Hypothalamus (tissue), 51 donors: ENCODE measurements at regions not wholly inside any gene's neighbourhood (a gene's known extent, or its start where the extent isn't known, plus 50 kb on each side); places are given as distances from the start of the nearest gene placed in this dataset.
"Not testable (repeated sequence)": the region's sequence is repeated elsewhere in the genome, so short reads cannot be mapped to it uniquely, and the experiment has no call there.

Experiments
- DNase-seq, 51 donors: peaks; one replicate each; lab custom pipeline; 2025; lab: John Stamatoyannopoulos, UW

DNA sequence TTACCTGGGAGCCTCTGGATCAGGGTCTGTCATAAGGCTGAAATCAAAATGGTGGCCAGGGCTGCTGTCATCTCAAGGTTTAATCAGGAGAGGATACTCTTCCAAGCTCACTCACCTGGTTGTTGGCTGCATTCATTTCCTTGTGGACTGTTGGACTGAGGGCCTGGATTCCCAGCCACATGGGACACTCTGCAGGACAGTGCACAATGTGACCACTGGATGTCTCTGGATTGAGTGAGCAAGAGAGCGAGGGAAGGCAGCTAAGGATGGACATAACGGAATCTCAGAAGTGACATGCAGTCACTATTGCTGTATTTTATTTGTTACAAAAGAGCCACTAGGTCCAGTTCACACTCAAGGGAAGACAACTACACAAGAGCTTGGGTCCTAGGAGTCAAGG lies 229.1 kb downstream of the S1PR1 start:
- no peak for DNase-seq

DNA sequence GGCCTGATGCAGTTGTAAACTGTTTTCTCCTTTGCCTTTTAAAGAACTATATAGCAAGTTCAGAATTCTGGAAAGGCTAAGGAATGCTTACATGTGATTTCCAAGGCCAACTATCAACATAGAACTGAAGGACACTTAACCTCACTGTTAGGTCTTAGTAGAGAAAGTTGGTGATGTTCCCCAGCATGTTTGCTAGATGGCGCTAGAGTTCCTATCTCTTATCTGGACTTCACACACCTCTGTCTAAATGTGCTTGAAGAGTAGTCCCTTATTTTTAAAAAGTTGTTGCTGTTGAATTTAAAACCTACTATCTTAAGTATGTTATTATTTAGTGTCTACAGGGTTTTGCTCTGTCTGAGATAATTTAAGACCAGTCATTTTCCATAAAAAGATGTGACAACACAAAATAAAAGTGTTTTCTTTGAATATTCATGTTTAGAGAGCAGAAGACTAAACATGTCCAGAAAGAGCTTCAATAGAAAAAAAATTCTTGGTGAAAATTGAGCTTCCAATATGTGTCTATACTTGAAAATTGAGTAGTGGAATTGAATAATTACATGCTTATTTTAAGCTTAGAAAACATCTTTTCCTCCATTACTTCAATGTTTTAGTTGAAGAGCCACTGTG lies 237.3 kb downstream of the S1PR1 start:
- no peak for DNase-seq

DNA sequence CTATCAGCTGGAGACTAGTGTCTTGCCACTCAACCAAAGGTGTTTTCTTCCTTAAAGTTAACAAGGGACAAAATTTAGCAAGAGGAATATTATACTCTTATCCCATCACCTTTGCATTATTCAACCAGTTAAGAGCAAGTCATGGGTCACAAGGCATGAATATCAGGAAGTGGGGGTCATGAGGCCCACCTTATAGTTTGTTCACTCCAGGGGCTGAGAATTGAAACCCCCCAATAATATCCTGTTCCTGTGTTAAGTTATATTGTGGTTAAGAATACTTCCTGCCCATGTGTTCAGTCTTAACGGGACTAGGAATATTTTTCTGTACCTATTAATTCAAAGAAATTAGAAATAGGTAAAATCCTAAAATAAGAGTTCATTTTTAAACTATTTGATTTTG lies 239.7 kb downstream of the S1PR1 start:
- DNase-seq = no peak

DNA sequence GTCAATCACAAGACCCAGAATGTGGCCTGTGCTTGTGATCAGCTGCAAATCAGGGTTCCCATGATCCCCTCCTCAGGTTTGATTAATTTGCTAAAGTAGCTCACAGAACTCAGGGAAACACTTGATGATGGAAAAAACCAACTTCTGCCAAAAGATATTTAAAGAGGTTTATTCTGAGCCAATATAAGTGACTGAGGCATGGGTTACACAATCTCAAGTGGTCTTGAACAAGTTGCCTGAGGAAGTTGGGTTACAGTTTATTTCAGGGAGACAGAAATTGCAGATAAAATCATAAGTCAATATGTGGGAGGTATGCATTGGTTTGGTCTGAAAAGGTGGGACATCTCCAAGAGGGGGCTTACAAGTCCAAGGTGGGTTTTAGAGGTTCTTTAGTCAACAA lies 243.1 kb downstream of the S1PR1 start:
- no peak for DNase-seq

DNA sequence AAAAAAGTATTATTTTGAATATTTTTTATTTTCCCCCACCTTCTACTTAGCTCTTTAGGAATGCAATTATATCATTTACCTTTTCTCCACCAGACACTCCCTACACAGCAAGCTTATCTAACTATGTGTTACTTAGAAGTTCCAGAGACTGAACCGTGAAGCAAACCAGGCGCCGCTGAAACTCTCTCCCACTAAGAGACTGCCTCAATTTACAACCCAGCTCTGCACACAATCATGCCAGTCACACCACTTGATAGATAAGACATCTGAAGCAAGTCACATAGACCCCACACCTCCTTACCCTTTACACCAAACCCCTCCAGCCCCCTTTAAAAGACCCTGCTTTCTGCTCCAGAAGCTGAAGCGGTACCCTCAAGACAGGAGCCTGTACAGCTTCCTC lies 245.5 kb downstream of the S1PR1 start:
- no peak for DNase-seq

DNA sequence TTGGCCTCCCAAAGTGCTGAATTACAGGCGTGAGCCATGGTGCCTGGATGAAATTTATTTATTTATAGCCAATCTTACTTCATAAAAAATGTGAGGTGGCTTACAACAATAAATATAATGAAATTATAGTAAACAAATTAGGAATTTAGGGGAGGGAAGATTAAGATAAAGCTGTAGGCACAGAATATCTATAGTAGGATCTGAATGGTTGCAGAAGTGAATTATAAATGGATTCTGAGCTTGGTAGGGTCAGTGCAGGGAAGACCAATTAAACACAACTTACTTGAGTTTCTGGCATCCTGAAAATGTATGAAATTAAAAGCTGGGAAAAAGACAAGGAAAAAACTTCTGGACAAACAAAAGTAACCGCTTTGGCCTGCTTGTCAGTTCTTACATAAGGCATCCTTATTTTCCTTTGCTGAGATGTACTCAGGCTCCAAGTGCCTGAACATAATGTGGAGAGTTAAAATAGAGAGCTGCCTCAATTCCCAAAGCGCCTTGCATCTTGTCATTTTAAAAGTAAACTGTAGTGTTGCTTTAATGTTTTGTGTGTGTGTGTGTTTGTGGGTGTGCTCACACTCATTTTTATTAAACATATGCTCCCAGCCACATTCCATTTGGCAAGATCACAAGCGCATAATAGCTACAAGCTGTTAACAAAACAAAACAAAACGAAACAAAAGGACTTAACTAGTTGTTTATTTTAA lies 247.3 kb downstream of the S1PR1 start:
- DNase-seq = no peak

DNA sequence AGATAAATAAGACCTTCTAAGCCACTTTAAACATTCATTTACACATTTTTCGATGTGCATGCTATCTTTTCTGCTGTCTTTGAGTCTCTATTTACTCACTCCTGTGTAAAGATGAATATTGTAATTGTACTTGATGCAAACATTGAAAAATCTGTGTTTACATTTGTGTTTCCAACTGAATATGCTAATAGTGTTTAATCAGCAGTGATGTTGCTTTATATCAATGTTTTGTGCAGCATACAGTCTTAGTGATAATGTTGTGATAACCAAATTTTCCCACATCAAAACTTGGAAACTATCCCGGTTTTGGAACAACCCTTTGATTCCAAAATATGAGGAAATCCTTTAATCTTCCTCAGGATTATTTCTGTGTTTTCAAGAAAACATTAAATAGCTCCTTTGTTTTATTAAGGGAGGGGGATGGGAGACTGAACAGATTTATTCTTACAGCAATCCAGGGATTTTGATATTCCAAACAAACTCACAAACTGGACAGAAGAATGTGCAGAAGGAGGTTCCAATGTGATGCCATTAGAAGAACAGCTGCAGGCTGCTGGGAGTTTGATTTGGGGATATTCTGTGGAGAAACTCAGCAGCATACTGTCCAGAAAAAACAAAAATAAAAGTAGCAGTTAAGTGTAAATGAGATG lies 248.0 kb downstream of the S1PR1 start:
- no peak for DNase-seq

DNA sequence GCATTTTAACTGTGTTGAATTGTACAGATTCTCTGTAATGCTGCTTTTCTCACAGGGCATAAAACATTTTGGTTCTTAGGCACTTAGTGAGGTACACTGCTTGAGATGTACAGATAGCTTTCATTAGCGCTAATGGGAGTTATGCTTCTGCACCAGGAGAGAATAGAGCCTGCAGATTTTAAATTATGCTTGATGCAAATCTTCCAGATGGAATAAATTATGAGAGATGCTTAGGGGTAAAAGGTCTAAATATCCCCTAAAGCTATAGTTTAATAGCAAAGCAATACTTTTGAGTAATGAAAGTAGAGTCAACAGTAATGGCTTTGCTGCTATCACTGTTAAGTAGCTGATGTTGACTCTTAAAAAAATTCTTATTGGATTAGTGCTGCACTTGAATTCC lies 248.9 kb downstream of the S1PR1 start:
- DNase-seq = no peak

DNA sequence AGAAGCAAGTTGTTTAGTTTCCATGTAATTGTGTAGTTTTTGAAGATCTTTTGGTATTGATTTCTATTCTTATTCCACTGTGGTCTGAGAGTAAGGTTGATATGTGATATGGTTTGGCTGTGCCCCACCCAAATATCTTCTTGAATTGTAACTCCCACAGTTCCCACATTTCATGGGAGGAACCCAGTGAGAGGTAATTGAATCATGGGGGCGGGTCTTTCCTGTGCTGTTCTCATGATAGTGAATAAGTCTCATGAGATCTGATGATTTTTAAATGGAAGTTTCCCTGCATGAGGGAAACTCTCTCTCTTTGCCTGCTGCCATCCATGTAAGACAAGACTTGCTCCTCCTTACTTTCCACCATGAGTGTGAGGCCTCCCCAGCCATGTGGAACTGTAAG lies 255.3 kb downstream of the S1PR1 start:
- DNase-seq = not testable (repeated sequence)

DNA sequence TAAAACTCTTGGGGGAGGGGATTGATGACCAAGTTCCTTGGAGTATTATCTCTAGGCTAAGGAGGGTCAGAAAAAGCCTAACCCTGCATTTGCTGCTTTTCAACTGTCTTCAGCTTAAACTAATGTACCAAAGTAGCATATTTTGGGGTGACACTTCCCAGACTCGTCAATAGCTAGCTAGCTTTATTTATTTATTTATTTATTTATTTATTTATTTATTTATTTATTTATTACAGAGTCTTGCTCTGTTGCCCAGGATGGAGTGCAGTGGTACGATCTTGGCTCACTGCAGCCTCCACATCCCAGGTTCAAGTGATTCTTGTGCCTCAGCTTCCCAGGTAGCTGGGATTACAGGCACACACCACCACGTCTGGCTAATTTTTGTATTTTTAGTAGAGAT lies 257.1 kb downstream of the S1PR1 start:
- DNase-seq = not testable (repeated sequence)

DNA sequence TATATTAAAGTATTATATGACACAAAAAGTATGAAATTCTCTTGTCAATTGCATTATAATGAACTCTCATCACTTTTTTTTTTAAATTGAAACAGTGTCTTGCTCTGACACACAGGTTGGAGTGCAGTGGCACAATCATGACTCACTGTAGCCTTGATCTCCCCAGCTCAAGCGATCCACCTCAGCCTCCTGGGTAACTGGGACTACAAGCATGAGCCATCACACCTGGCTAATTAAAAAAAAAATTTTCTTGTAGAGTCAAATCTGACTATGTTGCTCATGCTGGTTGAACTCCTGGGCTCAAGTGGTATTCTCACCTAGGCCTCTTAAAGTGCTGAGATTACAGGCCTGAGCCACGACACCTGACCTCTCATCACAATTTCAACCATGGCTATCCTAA lies 259.3 kb downstream of the S1PR1 start:
- DNase-seq = no peak

DNA sequence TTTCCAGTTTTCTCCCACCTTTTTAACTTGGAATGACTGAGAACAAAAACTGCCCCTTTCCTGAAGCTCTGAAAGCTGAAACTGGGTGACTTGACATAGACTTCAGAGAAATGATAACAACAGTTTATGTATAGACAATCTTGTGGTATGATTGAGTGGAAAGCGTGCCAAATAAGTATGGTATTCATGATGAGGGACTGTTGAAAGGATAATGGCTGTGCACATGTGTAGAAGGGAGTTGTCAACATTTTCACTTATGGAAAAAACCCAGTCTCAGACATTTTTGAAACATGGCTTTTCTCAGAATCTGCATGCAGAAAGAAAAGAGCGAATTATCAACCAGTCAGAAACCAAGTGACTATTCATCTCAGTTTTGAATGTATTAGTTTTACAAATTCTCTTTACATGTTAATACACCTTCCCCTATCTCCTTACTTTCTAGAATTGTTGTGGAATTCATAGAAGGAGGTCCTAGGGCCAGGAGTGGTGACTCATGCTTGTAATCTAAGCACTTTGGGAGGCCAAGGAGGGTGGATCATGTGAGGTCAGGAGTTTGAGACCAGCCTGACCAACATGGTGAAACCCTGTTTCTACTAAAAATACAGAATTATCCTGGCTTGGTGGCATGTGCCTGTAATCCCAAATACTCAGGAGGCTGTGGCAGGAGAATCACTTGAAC lies 261.2 kb downstream of the S1PR1 start:
- DNase-seq = no peak

DNA sequence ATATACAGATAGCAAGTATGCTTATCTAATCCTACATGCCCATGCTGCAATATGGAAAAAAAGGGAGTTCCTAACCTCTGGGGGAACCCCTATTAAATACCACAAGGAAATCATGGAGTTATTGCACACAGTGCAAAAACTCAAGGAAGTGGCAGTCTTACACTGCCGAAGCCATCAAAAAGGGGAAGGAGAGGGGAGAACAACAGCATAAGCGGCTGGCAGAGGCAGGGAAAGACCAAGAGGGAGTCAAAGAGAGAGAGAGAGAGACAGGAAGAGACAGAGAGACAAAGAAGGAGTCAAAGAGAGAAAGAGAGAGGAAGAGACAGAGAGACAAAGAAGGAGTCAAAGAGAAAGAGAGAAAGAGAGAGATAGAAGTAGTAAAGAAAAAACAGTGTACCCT lies 267.3 kb downstream of the S1PR1 start:
- DNase-seq = not testable (repeated sequence)

DNA sequence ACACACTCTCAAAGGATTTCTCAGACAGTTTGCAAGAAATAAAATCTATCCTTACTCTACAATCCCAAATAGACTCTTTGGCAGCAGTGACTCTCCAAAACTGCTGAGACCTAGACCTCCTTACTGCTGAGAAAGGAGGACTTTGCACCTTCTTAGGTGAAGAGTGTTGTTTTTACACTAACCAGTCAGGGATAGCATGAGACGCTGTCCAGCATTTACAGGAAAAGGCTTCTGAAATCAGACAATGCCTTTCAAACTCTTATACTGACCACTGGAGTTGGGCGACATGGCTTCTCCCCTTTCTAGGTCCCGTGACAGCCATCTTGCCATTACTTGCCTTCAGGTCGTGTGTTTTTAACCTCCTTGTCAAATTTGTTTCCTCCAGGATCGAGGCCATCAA lies 268.4 kb downstream of the S1PR1 start:
- DNase-seq = not testable (repeated sequence)

DNA sequence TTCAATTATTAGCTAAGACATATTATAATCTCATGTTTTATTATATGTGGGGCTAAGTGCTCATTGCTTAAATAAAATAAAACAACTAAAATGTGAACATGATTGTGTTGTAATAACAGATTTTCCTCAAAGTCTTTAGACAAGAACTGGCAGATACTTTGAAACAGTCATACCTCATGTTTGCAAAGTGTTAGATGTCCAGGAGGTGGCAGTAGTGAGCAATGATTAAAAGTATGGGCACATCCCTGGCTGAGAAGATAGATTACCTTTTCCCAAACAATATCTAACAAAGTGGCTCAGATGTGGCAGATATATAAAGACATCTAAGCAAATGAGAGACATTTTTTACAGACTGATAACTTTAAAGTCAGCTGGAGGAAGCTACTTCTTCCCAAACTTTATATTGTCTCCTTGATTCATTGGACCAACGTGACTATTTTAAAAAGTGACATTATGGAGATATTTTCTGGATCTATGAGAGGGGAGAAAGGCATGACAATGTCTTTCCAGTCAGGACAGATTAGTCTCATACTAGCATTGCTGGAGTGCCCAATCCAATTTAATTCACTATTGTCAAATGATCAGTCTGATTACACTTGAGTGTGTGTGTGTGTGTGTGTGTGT lies 269.8 kb downstream of the S1PR1 start:
- peak in 9 of 51 donors; percentile 1 to 19 (median 4) for DNase-seq

DNA sequence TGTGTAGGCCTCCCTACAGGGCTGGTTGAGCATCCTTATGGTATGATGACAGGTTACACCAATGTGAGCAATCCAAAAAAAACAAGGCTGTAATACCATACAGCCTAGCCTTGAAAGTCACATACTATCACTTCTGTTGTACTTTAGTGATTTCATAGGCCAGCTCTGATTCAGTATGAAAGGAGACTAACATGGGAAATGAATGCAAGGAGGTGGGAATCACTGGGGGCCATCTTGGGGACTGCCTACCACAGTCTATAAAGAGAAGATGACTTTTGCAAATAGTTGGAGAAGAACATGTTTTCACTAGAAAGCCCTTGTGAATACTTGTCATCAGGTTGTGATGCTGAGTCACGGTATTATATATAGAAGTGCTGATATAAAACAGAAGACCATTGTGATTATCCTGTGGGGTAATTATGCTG lies 270.7 kb downstream of the S1PR1 start:
- no peak for DNase-seq

DNA sequence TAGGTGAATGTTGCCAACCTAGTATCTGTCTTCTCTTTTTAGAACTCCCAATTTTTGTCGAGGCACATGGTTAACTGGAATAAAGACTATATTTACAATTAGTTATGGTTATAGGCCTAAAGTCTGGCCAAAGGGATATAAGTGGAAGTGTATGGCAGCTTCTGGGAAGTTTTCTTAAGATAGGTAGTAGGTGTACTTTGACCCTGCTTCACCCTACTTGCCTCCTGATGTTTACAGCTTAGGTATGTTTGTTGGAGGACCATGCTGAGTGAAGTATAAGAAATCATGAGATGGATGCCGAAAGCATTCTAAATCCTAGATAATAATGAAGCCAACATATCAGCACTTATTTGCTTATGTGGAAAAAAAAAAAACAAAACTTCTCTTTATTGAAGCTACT lies 272.1 kb downstream of the S1PR1 start:
- DNase-seq = no peak

DNA sequence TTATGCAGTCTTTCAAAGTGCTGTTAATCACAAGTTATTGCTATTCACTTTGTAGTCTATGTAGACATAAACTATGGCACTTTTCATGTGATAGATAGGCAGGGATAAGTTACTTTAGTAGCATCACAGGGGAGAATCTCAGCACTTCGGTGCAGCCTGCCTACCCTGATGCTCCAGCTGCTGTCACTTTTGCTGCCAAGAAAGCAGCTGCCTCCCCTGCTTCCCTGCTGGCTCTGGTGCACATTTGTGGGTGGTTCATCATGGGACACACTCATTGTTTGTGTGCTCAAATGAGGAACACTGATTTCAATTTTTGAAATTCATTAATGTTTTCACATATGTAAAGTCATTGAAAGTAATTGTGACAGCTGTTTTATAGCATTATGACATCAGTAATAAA lies 272.6 kb downstream of the S1PR1 start:
- peak in 12 of 51 donors; percentile 0 to 29 (median 2) for DNase-seq

DNA sequence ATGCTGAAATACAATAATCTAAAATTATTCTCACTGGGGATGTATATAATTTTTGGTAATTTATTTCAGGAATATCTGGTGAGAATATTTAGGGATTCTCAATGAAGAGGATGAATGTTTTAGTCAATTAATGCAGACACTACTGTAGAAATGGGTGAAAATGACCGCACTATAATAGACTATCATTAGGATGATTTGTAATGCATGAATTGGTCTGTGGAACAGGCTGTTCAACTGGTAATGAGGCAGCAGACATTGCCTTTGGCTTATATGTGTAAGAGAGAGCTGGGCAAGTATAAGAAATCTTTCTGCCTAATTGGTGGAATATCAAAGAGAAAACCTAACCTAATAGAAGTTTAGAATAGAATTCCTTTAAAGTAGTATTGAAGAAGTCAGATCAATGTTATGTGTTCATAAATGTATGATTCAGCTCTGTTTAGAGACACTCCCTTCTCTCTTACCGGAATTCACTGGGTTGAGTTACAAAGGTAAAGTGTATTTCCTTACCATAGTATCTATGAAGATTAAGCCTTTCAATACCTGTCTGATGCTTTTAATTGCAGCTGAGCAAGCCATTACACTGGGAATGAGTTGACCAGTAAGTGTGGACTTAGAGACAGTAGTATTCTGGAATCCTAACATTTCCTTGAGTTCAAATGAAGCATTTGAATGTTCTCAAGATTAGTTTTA lies 274.5 kb downstream of the S1PR1 start:
- no peak for DNase-seq

DNA sequence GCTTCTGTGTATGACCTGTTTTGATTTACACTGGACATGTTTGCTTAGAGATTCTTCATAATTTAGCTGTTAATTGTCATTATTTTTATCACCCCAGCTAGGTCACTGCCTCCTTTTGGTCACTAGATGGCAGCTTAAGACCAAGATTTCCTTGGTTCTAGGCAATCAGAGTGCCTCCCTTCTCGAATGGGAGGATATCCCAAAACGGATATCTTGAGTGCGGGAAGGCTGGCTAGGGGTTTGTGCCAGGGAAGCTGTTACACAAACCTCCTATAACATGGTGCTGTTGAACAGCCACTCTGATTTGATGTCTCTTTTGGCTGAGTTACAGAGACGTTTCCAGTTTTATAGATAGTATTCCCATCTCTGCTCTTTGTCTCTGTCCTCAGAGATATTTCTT lies 283.5 kb downstream of the S1PR1 start:
- DNase-seq = no peak
